GM12891 (cell line): ENCODE measurements at regions not wholly inside any gene's neighbourhood (a gene's known extent, or its start where the extent isn't known, plus 50 kb on each side); places are given as distances from the start of the nearest gene placed in this dataset.

Experiments
- DNase-seq: peaks from one replicate; pipeline ENCODE4 v3.0.0; 2011; ENCODE audit warnings: low spot score; ENCODE audit not compliant: insufficient read length
- FAIRE-seq: peaks from 2 replicates; lab custom pipeline; 2011; peaks lifted over from hg19 to GRCh38; lab: Jason Lieb, UNC
- PAX5 ChIP-seq: IDR thresholded peaks from 2 replicates; pipeline ENCODE4 v1.6.1; 2011; ENCODE audit warnings: low read length, moderate library complexity, mild to moderate bottlenecking; ENCODE audit not compliant: insufficient read depth, severe bottlenecking
- POLR2A ChIP-seq: IDR thresholded peaks from 2 replicates; pipeline ENCODE4 v1.6.1; 2011; ENCODE audit warnings: low read depth, low read length, control low read depth
- POLR2AphosphoS5 ChIP-seq: IDR thresholded peaks from 2 replicates; pipeline ENCODE4 v1.6.1; 2011; ENCODE audit warnings: low read depth, low read length, control low read depth
- POU2F2 ChIP-seq: IDR thresholded peaks from 2 replicates; pipeline ENCODE4 v1.6.1; 2011; ENCODE audit warnings: low read depth, mild to moderate bottlenecking, control low read depth, low read length, moderate library complexity
- SPI1 ChIP-seq: IDR thresholded peaks from 2 replicates; pipeline ENCODE4 v1.6.1; 2011; ENCODE audit warnings: low read depth, low read length, control low read depth
- TAF1 ChIP-seq: IDR thresholded peaks from 2 replicates; pipeline ENCODE4 v1.6.1; 2011; ENCODE audit warnings: low read depth, low read length, control low read depth

DNA sequence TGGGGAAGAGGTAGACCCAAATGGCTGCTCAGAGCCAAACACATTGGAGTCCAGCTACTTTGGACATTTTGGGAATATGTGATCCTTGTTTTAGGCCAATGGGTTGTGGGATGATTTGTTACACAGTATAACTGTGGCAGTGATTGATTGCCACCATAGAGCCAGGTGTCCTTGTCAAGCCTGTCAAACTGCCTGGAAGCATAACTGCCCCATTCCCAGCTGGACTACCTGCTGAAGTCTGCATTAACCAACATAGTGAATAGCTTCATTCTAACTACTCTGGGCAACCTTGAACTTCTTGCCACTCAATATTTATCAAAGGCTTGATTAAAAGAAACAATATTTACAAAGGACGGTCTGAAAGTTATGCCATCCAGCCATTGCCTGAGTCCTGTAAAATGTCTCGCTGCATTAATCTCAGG lies 164.7 kb downstream of the LINC00237 start:
- DNase-seq, result no peak
- no peak for FAIRE-seq
- no peak for TF ChIP-seq PAX5

DNA sequence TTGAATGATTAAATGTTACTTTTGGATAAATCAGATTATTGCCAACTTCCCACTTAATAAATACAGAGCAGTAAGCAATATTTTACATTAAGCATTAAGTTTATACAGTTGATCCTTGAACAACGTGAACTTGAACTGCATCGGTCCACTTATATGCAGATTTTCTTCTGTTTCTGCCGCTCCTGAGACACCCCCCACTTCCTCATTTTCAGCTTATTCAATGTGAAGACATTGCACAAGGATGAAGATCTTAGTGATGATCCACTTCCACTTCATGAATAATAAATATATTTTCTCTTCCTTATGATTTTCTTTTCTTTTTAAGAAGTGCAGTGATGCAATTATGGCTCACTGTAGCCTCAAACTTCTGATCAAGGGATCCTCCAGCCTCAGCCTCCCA lies 167.2 kb downstream of the LINC00237 start:
- no peak for FAIRE-seq

DNA sequence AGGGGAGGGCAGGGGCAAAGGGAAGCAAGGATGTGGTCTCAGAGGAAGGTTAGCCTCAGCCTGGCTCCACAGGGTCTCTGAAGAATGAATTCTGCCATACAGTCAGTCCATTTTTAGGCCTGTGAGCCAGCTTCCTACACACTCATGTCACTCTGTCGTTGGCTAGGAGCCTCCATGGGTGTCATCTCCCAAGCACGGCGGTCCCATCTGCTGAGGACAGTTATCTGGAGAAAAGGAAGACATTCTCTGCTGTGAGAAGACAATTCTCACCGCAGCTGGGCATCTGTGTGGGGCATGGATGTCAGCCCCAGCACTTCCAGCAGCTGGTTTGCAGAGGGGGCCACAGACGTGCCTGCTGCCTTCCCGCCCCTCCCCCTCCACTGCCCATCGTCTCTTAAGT lies 167.6 kb downstream of the LINC00237 start:
- TF ChIP-seq POLR2AphosphoS5, result no peak
- TF ChIP-seq TAF1, result no peak
- no peak for TF ChIP-seq PAX5
- no peak for TF ChIP-seq POLR2A
- no peak for TF ChIP-seq POU2F2
- TF ChIP-seq SPI1, result no peak
- FAIRE-seq, result no peak
- DNase-seq, result no peak

More for the DNA sequence above, 167.2 kb downstream of the LINC00237 start:
- no peak for DNase-seq
- TF ChIP-seq POLR2AphosphoS5, result no peak

DNA sequence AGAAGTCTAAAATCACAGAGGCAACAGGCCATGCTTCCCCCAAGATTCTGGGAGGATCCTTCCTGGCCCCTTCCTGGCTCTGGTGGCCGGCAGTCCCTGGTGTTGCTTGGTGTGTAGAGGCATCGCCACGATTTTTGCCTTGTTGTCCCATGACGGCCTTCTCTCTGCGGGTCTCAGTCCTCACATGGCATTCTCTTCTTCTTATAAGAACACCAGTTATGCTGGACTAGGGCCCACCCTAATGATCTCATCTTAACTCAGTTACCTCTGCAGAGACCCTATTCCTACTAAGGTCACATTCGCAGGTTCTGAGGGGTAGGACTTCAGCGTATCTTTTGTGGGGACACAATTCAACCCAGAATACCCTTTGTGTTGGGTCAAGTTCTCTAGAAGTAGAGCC lies 168.0 kb downstream of the LINC00237 start:
- no peak for TF ChIP-seq SPI1
- TF ChIP-seq POU2F2, result no peak
- no peak for TF ChIP-seq TAF1
- no peak for TF ChIP-seq POLR2A
- TF ChIP-seq PAX5, result no peak
- TF ChIP-seq POLR2AphosphoS5, result no peak
- FAIRE-seq, result no peak
- DNase-seq, result no peak

DNA sequence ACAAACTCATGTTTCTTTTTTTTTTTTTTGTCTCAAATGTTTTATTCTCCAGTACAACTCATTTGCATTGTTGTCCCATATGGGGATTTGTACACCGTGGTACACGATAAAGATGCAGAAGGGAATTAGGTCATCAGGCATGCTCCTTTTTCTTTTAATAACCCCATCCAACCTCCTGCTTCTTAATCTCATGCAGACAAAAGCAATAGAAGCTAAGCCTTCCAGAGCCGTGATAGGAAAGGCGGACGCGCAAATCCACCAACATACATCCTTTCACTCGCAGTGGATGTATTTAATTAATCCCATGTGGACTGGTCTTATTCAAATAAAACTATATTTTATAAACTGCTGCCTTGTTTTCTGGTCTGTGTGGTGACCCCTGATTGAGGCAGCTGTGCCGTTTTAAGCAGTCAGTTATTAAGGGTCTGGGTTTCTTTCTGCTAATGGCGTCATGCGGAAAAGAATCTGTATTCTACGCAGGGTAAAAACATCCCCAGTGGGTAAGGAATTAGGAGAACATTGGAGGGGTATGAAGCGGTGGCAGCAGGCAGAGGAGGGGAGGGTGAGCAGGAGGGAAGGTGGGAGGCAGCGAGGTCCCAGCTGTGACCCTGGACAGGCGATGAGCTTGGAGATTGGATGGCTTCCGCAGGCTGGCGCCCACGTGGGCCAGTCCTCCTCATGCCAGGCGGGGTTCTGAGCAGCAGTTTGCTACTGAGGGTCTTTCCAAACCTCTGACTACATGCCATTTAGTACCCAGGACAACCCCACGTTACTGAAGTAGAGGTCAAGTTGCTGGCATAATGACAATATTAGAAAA lies 172.8 kb downstream of the LINC00237 start:
- FAIRE-seq (no peak), DNase-seq (no peak)
- no peak for TF ChIP-seq POLR2AphosphoS5
- no peak for TF ChIP-seq PAX5
- TF ChIP-seq POLR2A, result no peak
- TF ChIP-seq TAF1, result no peak
- TF ChIP-seq SPI1, result no peak
- TF ChIP-seq POU2F2, result no peak

DNA sequence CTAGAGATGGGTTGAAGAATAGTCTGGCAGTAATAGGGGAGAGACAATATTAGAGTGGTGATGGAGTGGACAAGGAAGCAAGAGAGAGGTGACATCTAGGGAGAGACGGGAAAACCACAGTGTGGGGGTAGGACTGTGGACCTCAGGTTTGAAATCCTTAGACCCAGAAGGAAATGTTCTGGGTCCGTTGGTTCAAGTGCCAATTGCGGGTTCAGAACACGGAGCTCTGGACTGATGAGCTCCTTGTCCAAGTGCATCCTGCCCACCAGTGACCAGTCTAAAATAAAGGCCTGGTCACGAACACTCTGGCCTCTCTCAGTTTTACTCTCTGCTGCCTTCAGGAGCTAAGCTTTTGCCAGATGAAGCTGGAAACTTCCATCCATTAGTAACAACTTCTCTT lies 174.0 kb downstream of the LINC00237 start:
- FAIRE-seq, result no peak
- no peak for TF ChIP-seq POLR2AphosphoS5
- no peak for TF ChIP-seq POLR2A
- TF ChIP-seq POU2F2, result no peak
- TF ChIP-seq PAX5, result no peak
- no peak for TF ChIP-seq TAF1
- no peak for TF ChIP-seq SPI1
- DNase-seq, result no peak

DNA sequence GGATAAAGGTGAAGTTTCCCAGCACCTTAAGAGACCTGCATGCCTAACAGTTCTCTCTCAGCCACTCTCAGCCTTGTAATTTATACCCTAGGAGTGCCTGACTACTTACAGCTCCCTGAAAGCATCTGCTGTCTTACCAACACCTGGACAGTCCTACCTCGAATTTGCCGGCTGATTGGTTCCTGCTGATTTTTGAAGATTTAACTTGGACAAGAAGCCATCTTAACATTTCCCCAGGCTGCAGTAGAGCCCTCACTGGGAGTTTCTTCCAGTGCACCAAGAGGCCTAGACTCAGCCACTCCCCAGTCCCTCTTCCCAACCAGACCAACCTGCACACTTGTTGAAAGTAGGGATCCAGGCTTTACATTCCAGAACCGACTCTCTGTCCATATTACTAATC lies 174.5 kb downstream of the LINC00237 start:
- TF ChIP-seq POU2F2 (no peak), SPI1 (no peak), PAX5 (no peak), TAF1 (no peak), POLR2AphosphoS5 (no peak), POLR2A (no peak)
- FAIRE-seq (no peak), DNase-seq (no peak)

DNA sequence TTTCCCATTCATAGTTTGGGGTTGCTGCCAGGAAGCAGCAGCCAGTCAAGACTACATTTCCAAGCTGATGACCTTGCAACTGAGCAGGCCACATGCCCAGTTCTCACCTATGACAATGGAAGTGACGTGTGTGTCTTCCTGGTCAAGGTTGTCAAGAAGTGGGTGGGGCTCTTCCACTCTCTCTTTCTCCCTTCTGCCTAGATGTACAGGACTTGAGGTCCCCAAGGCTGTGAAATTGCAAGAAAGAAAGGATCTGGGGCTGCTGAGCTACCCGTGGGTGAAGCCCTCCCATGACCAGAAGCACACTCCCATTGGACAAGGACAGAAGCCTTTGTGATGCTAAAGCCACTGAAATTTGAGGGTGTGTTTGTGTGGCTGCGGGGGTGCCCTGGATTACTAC lies 175.1 kb downstream of the LINC00237 start:
- no peak for DNase-seq
- no peak for FAIRE-seq
- no peak for TF ChIP-seq TAF1
- no peak for TF ChIP-seq POU2F2
- TF ChIP-seq POLR2AphosphoS5, result no peak
- no peak for TF ChIP-seq SPI1
- TF ChIP-seq PAX5, result no peak
- no peak for TF ChIP-seq POLR2A

DNA sequence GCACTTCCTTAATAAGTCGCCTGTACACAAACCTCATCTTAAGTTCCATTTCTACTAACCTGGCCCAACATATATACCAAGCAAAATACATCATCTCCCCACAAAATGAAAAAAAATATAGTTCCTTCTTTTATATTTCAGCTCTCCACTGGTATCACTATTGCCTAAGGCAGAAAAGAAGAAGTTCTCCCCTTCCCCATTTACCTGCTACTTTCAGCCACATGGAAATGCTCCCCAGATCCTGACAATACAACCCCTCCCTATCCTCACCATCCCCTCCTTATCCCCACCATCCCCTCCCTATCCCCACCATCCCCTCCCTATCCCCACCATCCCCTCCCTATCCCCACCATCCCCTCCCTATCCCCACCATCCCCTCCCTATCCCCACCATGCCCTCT lies 175.7 kb downstream of the LINC00237 start:
- DNase-seq (no peak), FAIRE-seq (no peak)
- TF ChIP-seq POLR2A (no peak), POLR2AphosphoS5 (no peak), POU2F2 (no peak), TAF1 (no peak), PAX5 (no peak), SPI1 (no peak)

DNA sequence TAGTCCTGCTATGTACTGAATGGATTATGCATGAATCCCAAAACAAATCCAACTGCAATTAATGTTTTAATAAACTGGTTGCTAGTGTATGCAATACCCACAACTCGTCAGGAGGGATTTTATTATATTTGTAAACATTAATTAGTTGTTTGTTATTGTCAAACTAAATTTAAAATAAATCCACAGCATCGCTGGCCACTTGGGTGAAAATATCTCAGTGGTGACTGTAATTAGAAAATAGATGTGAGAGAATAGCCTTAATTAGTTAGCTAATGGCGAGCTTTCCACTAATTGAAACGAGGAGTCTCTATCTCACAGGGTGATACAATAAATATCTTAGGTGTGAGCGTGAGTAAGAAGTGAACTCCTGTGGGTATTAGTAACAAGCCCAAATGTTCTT lies 176.8 kb downstream of the LINC00237 start:
- TF ChIP-seq SPI1 (no peak), POLR2A (no peak), POU2F2 (no peak), TAF1 (no peak), POLR2AphosphoS5 (no peak), PAX5 (no peak)
- DNase-seq (no peak), FAIRE-seq (no peak)
